Trophoblast cell (in vitro differentiated cells and primary cell): ENCODE measurements at regions not wholly inside any gene's neighbourhood (a gene's known extent, or its start where the extent isn't known, plus 50 kb on each side); places are given as distances from the start of the nearest gene placed in this dataset.
A peak's percentile ranks its signal among the peaks of the same experiment; 100 is the strongest.
"Not testable (repeated sequence)": the region's sequence is repeated elsewhere in the genome, so short reads cannot be mapped to it uniquely, and the experiment has no call there.

Experiments
- DNase-seq, 2 donors: peaks; one replicate each; pipeline ENCODE4 v3.0.0-alpha.2; 2016
- H2AFZ ChIP-seq: 2 replicates; pipeline ENCODE4 v1.6.1; 2013; ENCODE audit warnings: low read length, moderate library complexity, mild to moderate bottlenecking; ENCODE audit not compliant: insufficient read depth, poor library complexity
- H2AK5ac ChIP-seq: 2 replicates; pipeline ENCODE4 v1.6.1; 2013; ENCODE audit warnings: mild to moderate bottlenecking, low read length
- H2BK120ac ChIP-seq: 2 replicates; pipeline ENCODE4 v1.6.1; 2013; ENCODE audit warnings: low read length, mild to moderate bottlenecking, moderate library complexity; ENCODE audit not compliant: insufficient read depth, poor library complexity
- H2BK12ac ChIP-seq: 2 replicates; pipeline ENCODE4 v1.6.1; 2013; ENCODE audit warnings: mild to moderate bottlenecking, low read length, moderate library complexity
- H2BK5ac ChIP-seq: 2 replicates; pipeline ENCODE4 v1.6.1; 2013; ENCODE audit warnings: low read length, low read depth, moderate library complexity, mild to moderate bottlenecking; ENCODE audit not compliant: poor library complexity
- H3K14ac ChIP-seq: 2 replicates; pipeline ENCODE4 v1.6.1; 2013; ENCODE audit warnings: mild to moderate bottlenecking, low read length
- H3K18ac ChIP-seq: 2 replicates; pipeline ENCODE4 v1.6.1; 2013; ENCODE audit warnings: mild to moderate bottlenecking, low read length
- H3K23ac ChIP-seq: 2 replicates; pipeline ENCODE4 v1.6.1; 2013; ENCODE audit warnings: low read length
- H3K27ac ChIP-seq: 2 replicates; pipeline ENCODE4 v1.5.1; 2013; ENCODE audit warnings: low read depth, mild to moderate bottlenecking, inconsistent platforms, low read length, moderate library complexity
- H3K27me3 ChIP-seq: 2 replicates; pipeline ENCODE4 v1.6.1; 2013; ENCODE audit warnings: inconsistent platforms, mild to moderate bottlenecking, low read length, moderate library complexity; ENCODE audit not compliant: insufficient read depth
- H3K36me3 ChIP-seq, 2 experiments: 1 replicate in 1 of 2; 2 replicates in 1 of 2; pipeline ENCODE4 v1.6.1; 2013; ENCODE audit warnings: low read length in 2 of 2, mild to moderate bottlenecking in 2 of 2, moderate library complexity in 1 of 2; ENCODE audit not compliant: insufficient read depth in 2 of 2, control insufficient read depth in 1 of 2
- H3K4ac ChIP-seq: 2 replicates; pipeline ENCODE4 v1.6.1; 2013; ENCODE audit warnings: low read depth, mild to moderate bottlenecking, low read length, moderate library complexity
- H3K4me1 ChIP-seq, 2 experiments: 1 replicate in 1 of 2; 2 replicates in 1 of 2; pipeline ENCODE4 v1.6.1; 2013; ENCODE audit warnings: low read length in 2 of 2, mild to moderate bottlenecking in 2 of 2, moderate library complexity in 1 of 2; ENCODE audit not compliant: insufficient read depth in 2 of 2, control insufficient read depth in 1 of 2
- H3K4me2 ChIP-seq: 2 replicates; pipeline ENCODE4 v1.6.1; 2013; ENCODE audit warnings: inconsistent platforms, mild to moderate bottlenecking, low read length, moderate library complexity
- H3K4me3 ChIP-seq: 2 replicates; pipeline ENCODE4 v1.5.1; 2013; ENCODE audit warnings: mild to moderate bottlenecking, low read depth, low read length, inconsistent platforms
- H3K79me1 ChIP-seq: one replicate; pipeline ENCODE4 v1.6.1; 2013; ENCODE audit warnings: low read length
- H3K79me2 ChIP-seq: 2 replicates; pipeline ENCODE4 v1.6.1; 2013; ENCODE audit warnings: low read length, mild to moderate bottlenecking; ENCODE audit not compliant: control insufficient read depth, insufficient read depth, poor library complexity
- H3K9ac ChIP-seq: 2 replicates; pipeline ENCODE4 v1.6.1; 2013; ENCODE audit warnings: mild to moderate bottlenecking, low read length
- H3K9me3 ChIP-seq: 2 replicates; pipeline ENCODE4 v1.6.1; 2013; ENCODE audit warnings: low read depth, mild to moderate bottlenecking, control low read depth, inconsistent platforms, low read length; ENCODE audit not compliant: insufficient read depth
- H4K12ac ChIP-seq: 2 replicates; pipeline ENCODE4 v1.6.1; 2013; ENCODE audit warnings: low read depth, mild to moderate bottlenecking, low read length, moderate library complexity
- H4K8ac ChIP-seq: 2 replicates; pipeline ENCODE4 v1.6.1; 2013; ENCODE audit warnings: low read depth, mild to moderate bottlenecking, low read length, moderate library complexity
- H4K91ac ChIP-seq: one replicate; pipeline ENCODE4 v1.6.1; 2013; ENCODE audit warnings: low read depth, mild to moderate bottlenecking, low read length, moderate library complexity
- WGBS: extraction: QIAGEN DNeasy Blood & Tissue Kit; methylation state at CpG from one replicate; pipeline ENCODE4 v1.1.7; 2013; ENCODE audit warnings: missing lambda C conversion rate; ENCODE audit not compliant: insufficient read length, insufficient coverage; ENCODE audit errors: extremely low coverage; 5-methylcytosine and 5-hydroxymethylcytosine counted together

DNA sequence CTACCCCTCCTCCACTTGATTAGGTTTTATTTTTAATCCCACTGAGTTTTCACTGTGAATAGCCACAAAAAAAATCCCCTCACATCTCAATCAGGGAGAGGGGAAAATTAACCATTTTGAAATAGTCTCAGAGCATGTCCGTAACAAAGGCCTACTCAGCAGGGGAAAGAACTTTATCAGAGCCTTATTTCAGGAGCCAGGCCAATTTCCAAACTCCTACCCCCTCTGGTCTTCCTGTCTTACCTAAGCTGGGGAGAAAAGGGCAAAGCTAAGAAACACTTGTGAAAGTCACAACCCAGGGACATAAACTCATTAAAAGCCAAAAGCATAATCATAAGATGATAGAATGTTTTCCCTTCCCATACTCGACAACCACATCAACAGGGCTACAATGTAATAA, 260.3 kb upstream of the DIO3 start:
- H3K4me2 ChIP-seq = no peak overlapping the region
- peaks cover 5% of the 10 kb centered on the region for H3K79me1 ChIP-seq
- peak overlapping the region; percentile 76 for H3K14ac ChIP-seq
- H2BK120ac ChIP-seq = peak overlapping the region; percentile 87
- H2AFZ ChIP-seq = no peak overlapping the region
- H3K27me3 ChIP-seq = no peaks in the 10 kb centered on the region
- peak overlapping the region; percentile 78 for H2BK12ac ChIP-seq
- H3K23ac ChIP-seq = no peak overlapping the region
- H3K9ac ChIP-seq = no peak overlapping the region
- peak overlapping the region; percentile 13 for H4K8ac ChIP-seq
- H3K36me3 ChIP-seq = peaks cover 0 to 3% of the 10 kb centered on the region in 2 experiments
- DNase-seq = no peak
- H3K27ac ChIP-seq = peak overlapping the region; percentile 82
- peaks cover 2% of the 10 kb centered on the region for H3K9me3 ChIP-seq
- H3K4ac ChIP-seq = no peak overlapping the region
- H3K79me2 ChIP-seq = no peaks in the 10 kb centered on the region
- H2AK5ac ChIP-seq = no peak overlapping the region
- no CpG with 5 or more reads among the region's 2 CpGs for WGBS
- no peak overlapping the region for H3K4me3 ChIP-seq
- H3K18ac ChIP-seq = no peak overlapping the region
- H2BK5ac ChIP-seq = peak overlapping the region; percentile 93
- peaks cover 0 to 4% of the 10 kb centered on the region in 2 experiments for H3K4me1 ChIP-seq
- no peak overlapping the region for H4K91ac ChIP-seq
- no peak overlapping the region for H4K12ac ChIP-seq

DNA sequence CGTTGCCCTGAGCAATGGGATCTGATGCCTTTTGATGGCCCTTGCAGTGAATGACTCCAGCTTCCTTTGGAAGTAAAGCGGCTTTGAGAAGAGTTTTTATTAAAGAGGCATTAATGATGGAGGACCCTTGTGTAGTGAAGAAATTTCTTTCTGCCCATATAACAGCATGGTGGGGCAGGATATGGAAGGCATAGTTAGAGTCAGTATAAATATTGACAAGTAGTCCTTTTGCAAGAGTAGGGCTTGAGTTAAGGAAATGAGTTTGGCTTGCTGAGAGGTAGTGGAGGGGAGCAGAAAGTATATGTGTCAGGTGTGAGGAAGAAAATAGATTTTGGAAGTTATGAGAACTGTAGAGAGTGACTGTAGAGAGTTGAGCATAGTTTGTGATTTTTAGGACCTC, 254.1 kb upstream of the DIO3 start:
- H3K4me2 ChIP-seq, H3K9me3 ChIP-seq, H3K14ac ChIP-seq, H2BK12ac ChIP-seq, H3K4me1 ChIP-seq, H3K23ac ChIP-seq, H3K4ac ChIP-seq, H2BK5ac ChIP-seq, H4K91ac ChIP-seq, H3K79me1 ChIP-seq, H3K79me2 ChIP-seq, H2AFZ ChIP-seq, H3K27ac ChIP-seq, H3K36me3 ChIP-seq, H2BK120ac ChIP-seq, H4K12ac ChIP-seq, H3K18ac ChIP-seq, H3K27me3 ChIP-seq, H2AK5ac ChIP-seq, H4K8ac ChIP-seq, DNase-seq, H3K4me3 ChIP-seq, H3K9ac ChIP-seq: not testable (repeated sequence)
- WGBS = no CpG with 5 or more reads among the region's 2 CpGs

DNA sequence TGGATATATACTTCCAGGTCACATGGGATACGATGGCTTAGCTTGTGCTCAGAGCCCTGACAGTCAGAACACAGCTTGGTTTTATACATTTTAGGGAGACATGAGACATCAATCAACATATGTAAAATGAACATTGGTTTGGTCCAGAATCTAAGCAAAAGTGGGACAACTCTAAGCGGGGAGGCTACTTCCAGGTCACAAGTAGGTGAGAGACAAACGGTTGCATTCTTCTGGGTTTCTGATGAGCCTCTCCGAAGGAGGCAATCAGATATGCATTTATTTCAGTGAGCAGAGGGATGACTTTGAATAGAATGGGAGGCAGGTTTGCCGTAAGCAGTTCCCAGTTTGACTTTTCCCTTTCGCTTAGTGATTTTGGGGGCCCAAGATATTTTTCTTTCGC, 250.1 kb upstream of the DIO3 start:
- H3K23ac ChIP-seq, H3K79me2 ChIP-seq, H3K9ac ChIP-seq, H2AFZ ChIP-seq, DNase-seq, H2BK12ac ChIP-seq, H3K4ac ChIP-seq, H3K27me3 ChIP-seq, H3K36me3 ChIP-seq, H2BK5ac ChIP-seq, H3K9me3 ChIP-seq, H4K12ac ChIP-seq, H3K4me2 ChIP-seq, H3K4me3 ChIP-seq, H3K79me1 ChIP-seq, H3K18ac ChIP-seq, H3K4me1 ChIP-seq, H3K27ac ChIP-seq, H2BK120ac ChIP-seq, H3K14ac ChIP-seq, H4K91ac ChIP-seq, H4K8ac ChIP-seq, H2AK5ac ChIP-seq: not testable (repeated sequence)
- no CpG with 5 or more reads among the region's 7 CpGs for WGBS

DNA sequence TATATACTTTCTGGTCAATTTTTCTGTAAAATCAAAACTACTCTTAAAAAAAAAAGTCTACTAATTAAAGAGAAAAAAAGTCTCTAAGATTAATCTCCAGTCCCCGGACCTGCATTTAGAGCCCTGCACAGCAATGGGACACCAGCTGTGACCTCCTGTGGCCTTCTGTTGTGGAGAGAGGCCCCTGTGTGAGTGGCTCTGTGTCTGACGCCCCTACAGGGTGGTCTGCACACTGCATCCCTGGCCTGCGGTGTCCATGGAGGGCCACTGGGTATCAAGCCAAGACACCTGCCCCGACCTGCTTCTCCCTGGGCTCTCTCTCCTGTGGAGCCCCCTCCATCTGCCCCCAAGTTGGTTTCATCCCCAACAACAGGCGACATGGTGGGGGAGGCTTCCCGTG, 248.0 kb upstream of the DIO3 start:
- Histone ChIP-seq H3K9ac (no peak overlapping the region), H4K91ac (no peak overlapping the region), H3K18ac (no peak overlapping the region), H2BK12ac (no peak overlapping the region), H3K79me1 (no peaks in the 10 kb centered on the region), H2AK5ac (no peak overlapping the region), H3K27ac (no peak overlapping the region), H3K79me2 (no peaks in the 10 kb centered on the region), H3K9me3 (peaks cover 6% of the 10 kb centered on the region), H4K8ac (no peak overlapping the region), H3K14ac (no peak overlapping the region), H3K4me2 (no peak overlapping the region), H2BK120ac (no peak overlapping the region), H3K4me1 (no peaks in the 10 kb centered on the region), H3K23ac (no peak overlapping the region), H3K4me3 (no peak overlapping the region), H2AFZ (no peak overlapping the region), H3K36me3 (peaks cover 0 to 2% of the 10 kb centered on the region in 2 experiments), H3K27me3 (no peaks in the 10 kb centered on the region), H4K12ac (no peak overlapping the region), H3K4ac (no peak overlapping the region), H2BK5ac (no peak overlapping the region)
- no CpG with 5 or more reads among the region's 6 CpGs for WGBS
- DNase-seq = no peak
